Spleen (tissue), 7 donors: ENCODE measurements at regions not wholly inside any gene's neighbourhood (a gene's known extent, or its start where the extent isn't known, plus 50 kb on each side); places are given as distances from the start of the nearest gene placed in this dataset.
"Not testable (repeated sequence)": the region's sequence is repeated elsewhere in the genome, so short reads cannot be mapped to it uniquely, and the experiment has no call there.

Experiments
- CTCF ChIP-seq, 11 experiments: fragments of 200-600 bp in 7 of 11; fragments of 450-650 bp in 4 of 11; sonication (generic) in 4 of 11; IDR thresholded peaks in 8 of 11; conservative IDR thresholded peaks in 3 of 11; 1 replicate in 7 of 11; 2 replicates in 4 of 11; pipeline versions ENCODE4 v1.4.0 to v1.8.0; 2016 to 2021; ENCODE audit warnings: antibody characterized with exemption in 11 of 11, inconsistent platforms in 4 of 11, mild to moderate bottlenecking in 1 of 11
- POLR2A ChIP-seq, 3 donors: fragments of 450-650 bp; IDR thresholded peaks; one replicate each; pipeline ENCODE4 v1.5.1; 2017; ENCODE audit warnings: antibody characterized with exemption in 3 of 3, mild to moderate bottlenecking in 1 of 3
- POLR2AphosphoS5 ChIP-seq, 3 donors: sonication (generic); formaldehyde crosslinking; IDR thresholded peaks; one replicate each; pipeline ENCODE4 v1.5.1; 2017; ENCODE audit warnings: antibody characterized with exemption in 3 of 3
- donor health status: DM: no; HTN: no; CAD: no; lungs with moderate emphysema.
- donor health status: DM: no; HTN: no; CAD: no.
- donor health status: DM: no; HTN: no; CAD: no.

GRCh38 chr21:27856988-27857387, 890.1 kb upstream of the ADAMTS5 start:
- not testable (repeated sequence) for TF ChIP-seq POLR2AphosphoS5 (IDR thresholded peaks at IDR 0.05); CTCF (IDR thresholded peaks at IDR 0.05 in 8 of 11, conservative IDR thresholded peaks at IDR 0.05 in 3 of 11); POLR2A (IDR thresholded peaks at IDR 0.05)
